ENCODE measurements at regions not wholly inside any gene's neighbourhood (a gene's known extent, or its start where the extent isn't known, plus 50 kb on each side); places are given as distances from the start of the nearest gene placed in this dataset.

- DNase-seq (ENCODE audit: low read depth) = no peak
- TF ChIP-seq CTCF (IDR thresholded peaks at IDR 0.05; ENCODE audit: insufficient read depth, low read depth, low read length) = no peak
- no peak overlapping the region for H3K4me3 ChIP-seq (ENCODE audit: low read depth, low read length)
Observed at GRCh38 chr6:112427499-112427898, 80.4 kb downstream of the RFPL4B start.

- no peak for TF ChIP-seq CTCF (IDR thresholded peaks at IDR 0.05; ENCODE audit: insufficient read depth, low read depth, low read length)
- DNase-seq (ENCODE audit: low read depth) = no peak
- no peak overlapping the region for H3K4me3 ChIP-seq (ENCODE audit: low read depth, low read length)
Observed at GRCh38 chr6:112428477-112428876, 81.3 kb downstream of the RFPL4B start.

- TF ChIP-seq CTCF (IDR thresholded peaks at IDR 0.05; ENCODE audit: insufficient read depth, low read depth, low read length) = peak; percentile 23
- peak; percentile 30 for DNase-seq (ENCODE audit: low read depth)
- no peak overlapping the region for H3K4me3 ChIP-seq (ENCODE audit: low read depth, low read length)
Observed at GRCh38 chr6:112429226-112429625, 82.1 kb downstream of the RFPL4B start.

- no peak overlapping the region for H3K4me3 ChIP-seq (ENCODE audit: low read depth, low read length)
- TF ChIP-seq CTCF (IDR thresholded peaks at IDR 0.05; ENCODE audit: insufficient read depth, low read depth, low read length) = no peak
- no peak for DNase-seq (ENCODE audit: low read depth)
Observed at GRCh38 chr6:112431803-112432202, 84.7 kb downstream of the RFPL4B start.

GRCh38 chr6:112432853-112433252, 85.7 kb downstream of the RFPL4B start:
- H3K4me3 ChIP-seq (ENCODE audit: low read depth, low read length) = no peak overlapping the region
- no peak for TF ChIP-seq CTCF (IDR thresholded peaks at IDR 0.05; ENCODE audit: insufficient read depth, low read depth, low read length)
- no peak for DNase-seq (ENCODE audit: low read depth)

GRCh38 chr6:112433457-112433856, 86.3 kb downstream of the RFPL4B start:
- TF ChIP-seq CTCF (IDR thresholded peaks at IDR 0.05; ENCODE audit: insufficient read depth, low read depth, low read length) = no peak
- DNase-seq (ENCODE audit: low read depth) = no peak
- H3K4me3 ChIP-seq (ENCODE audit: low read depth, low read length) = no peak overlapping the region

GRCh38 chr6:112434896-112435435, 87.8 kb downstream of the RFPL4B start:
- TF ChIP-seq CTCF (IDR thresholded peaks at IDR 0.05; ENCODE audit: insufficient read depth, low read depth, low read length) = no peak
- no peak overlapping the region for H3K4me3 ChIP-seq (ENCODE audit: low read depth, low read length)
- peak; percentile 20 for DNase-seq (ENCODE audit: low read depth)

All from fibroblast of villous mesenchyme (primary cell).